Small intestine (tissue), 7 donors: ENCODE measurements at regions not wholly inside any gene's neighbourhood (a gene's known extent, or its start where the extent isn't known, plus 50 kb on each side); places are given as distances from the start of the nearest gene placed in this dataset.

ENCODE experiments used
- DNase-seq, 2 donors: peaks; one replicate each; pipeline versions ENCODE4 v3.0.0 to v3.0.0-alpha.2; 2013
- FAIRE-seq: peaks from 2 replicates; lab custom pipeline; 2012; peaks lifted over from hg19 to GRCh38; lab: Jason Lieb, UNC
- H3K27ac ChIP-seq, 3 donors: one replicate each; pipeline ENCODE4 v1.5.1; 2013; ENCODE audit warnings: low read length in 2 of 3, mild to moderate bottlenecking in 2 of 3, control low read depth in 1 of 3, inconsistent platforms in 1 of 3, low read depth in 1 of 3, moderate library complexity in 1 of 3
- H3K27me3 ChIP-seq, 3 donors: one replicate each; pipeline ENCODE4 v1.6.1; 2013; ENCODE audit warnings: low read length in 3 of 3, inconsistent platforms in 1 of 3; ENCODE audit not compliant: control insufficient read depth in 3 of 3, insufficient read depth in 3 of 3
- H3K36me3 ChIP-seq, 3 donors: one replicate each; pipeline ENCODE4 v1.6.1; 2013; ENCODE audit warnings: low read length in 3 of 3, inconsistent platforms in 1 of 3, low read depth in 1 of 3, mild to moderate bottlenecking in 1 of 3, moderate library complexity in 1 of 3; ENCODE audit not compliant: control insufficient read depth in 3 of 3, insufficient read depth in 2 of 3
- H3K4me1 ChIP-seq, 3 donors: one replicate each; pipeline ENCODE4 v1.6.1; 2013; ENCODE audit warnings: low read length in 2 of 3, inconsistent platforms in 1 of 3, low read depth in 1 of 3, mild to moderate bottlenecking in 1 of 3, moderate library complexity in 1 of 3; ENCODE audit not compliant: control insufficient read depth in 3 of 3, insufficient read depth in 2 of 3
- H3K4me3 ChIP-seq, 3 donors: one replicate each; pipeline ENCODE4 v1.5.1; 2013; ENCODE audit warnings: low read length in 3 of 3, control low read depth in 1 of 3, inconsistent platforms in 1 of 3, low read depth in 1 of 3, mild to moderate bottlenecking in 1 of 3, moderate library complexity in 1 of 3
- H3K9me3 ChIP-seq, 2 donors: one replicate each; pipeline ENCODE4 v1.6.1; 2013; ENCODE audit warnings: low read depth in 1 of 2, low read length in 1 of 2; ENCODE audit not compliant: control insufficient read depth in 2 of 2, insufficient read depth in 1 of 2
- WGBS, 3 donors: extraction: QIAGEN DNeasy Blood & Tissue Kit; methylation state at CpG; one replicate each; pipeline ENCODE4 v1.1.7; 2013; 5-methylcytosine and 5-hydroxymethylcytosine counted together
- donor health status: healthy with polysubstance abuse.
- donor health status: control.
- donor health status: control.
- donor health status: Bipolar disorder and iron deficiency.
- donor health status: healthy.

GRCh38 chr3:163159306-163159705, 1662.7 kb downstream of the OTOL1 start:
- no peaks in the 10 kb centered on the region for H3K27me3 ChIP-seq
- DNase-seq (no peak), FAIRE-seq (no peak)
- H3K27ac ChIP-seq, result no peak overlapping the region
- 56 to 73% (median 60%) methylated on average over 2 of the region's 2 CpGs for WGBS, 3 donors
- no peak overlapping the region for H3K4me3 ChIP-seq
- no peaks in the 10 kb centered on the region for H3K4me1 ChIP-seq
- H3K36me3 ChIP-seq, result no peaks in the 10 kb centered on the region
- peaks cover 0 to 5% of the 10 kb centered on the region in 2 donors for H3K9me3 ChIP-seq

GRCh38 chr3:163139600-163139999, 1643.0 kb downstream of the OTOL1 start:
- H3K4me1 ChIP-seq, result no peaks in the 10 kb centered on the region
- no peak for FAIRE-seq
- H3K36me3 ChIP-seq, result no peaks in the 10 kb centered on the region
- no peak for DNase-seq
- H3K9me3 ChIP-seq, result peaks cover 0 to 2% of the 10 kb centered on the region in 2 donors
- WGBS, 3 donors, result 72 to 85% (median 77%) methylated on average over 4 of the region's 4 CpGs
- H3K27me3 ChIP-seq, result no peaks in the 10 kb centered on the region
- H3K4me3 ChIP-seq, result no peak overlapping the region
- H3K27ac ChIP-seq, result no peak overlapping the region

- H3K9me3 ChIP-seq, result peaks cover 0 to 2% of the 10 kb centered on the region in 2 donors
- no peak overlapping the region for H3K27ac ChIP-seq
- H3K36me3 ChIP-seq, result no peaks in the 10 kb centered on the region
- FAIRE-seq (no peak), DNase-seq (no peak)
- H3K27me3 ChIP-seq, result no peaks in the 10 kb centered on the region
- WGBS, 3 donors, result 68 to 79% (median 71%) methylated on average over 2 of the region's 2 CpGs
- H3K4me1 ChIP-seq, result no peaks in the 10 kb centered on the region
- H3K4me3 ChIP-seq, result no peak overlapping the region
Measured at GRCh38 chr3:163138258-163138657, 1641.7 kb downstream of the OTOL1 start.

- Histone ChIP-seq H3K36me3 (no peaks in the 10 kb centered on the region), H3K4me1 (no peaks in the 10 kb centered on the region), H3K4me3 (no peak overlapping the region), H3K27me3 (no peaks in the 10 kb centered on the region), H3K9me3 (peaks cover 0 to 12% of the 10 kb centered on the region in 2 donors), H3K27ac (no peak overlapping the region)
- 93 to 96% (median 93%) methylated on average over 5 of the region's 5 CpGs for WGBS, 3 donors
- DNase-seq (no peak), FAIRE-seq (no peak)
Measured at GRCh38 chr3:163132111-163132510, 1635.5 kb downstream of the OTOL1 start.

- 86 to 92% (median 91%) methylated on average over 3 of the region's 3 CpGs for WGBS, 3 donors
- Histone ChIP-seq H3K4me1 (no peaks in the 10 kb centered on the region), H3K36me3 (no peaks in the 10 kb centered on the region), H3K4me3 (no peak overlapping the region), H3K27ac (no peak overlapping the region), H3K27me3 (no peaks in the 10 kb centered on the region), H3K9me3 (peaks cover 0 to 24% of the 10 kb centered on the region in 2 donors)
- DNase-seq (no peak), FAIRE-seq (no peak)
Measured at GRCh38 chr3:163129287-163129686, 1632.7 kb downstream of the OTOL1 start.

- Histone ChIP-seq H3K27me3 (no peaks in the 10 kb centered on the region), H3K9me3 (peaks cover 0 to 17% of the 10 kb centered on the region in 2 donors), H3K36me3 (no peaks in the 10 kb centered on the region), H3K27ac (no peak overlapping the region), H3K4me1 (no peaks in the 10 kb centered on the region), H3K4me3 (no peak overlapping the region)
- FAIRE-seq (no peak), DNase-seq (no peak)
Measured at GRCh38 chr3:163126115-163126514, 1629.5 kb downstream of the OTOL1 start.
